22Rv1 (cell line): ENCODE measurements at regions not wholly inside any gene's neighbourhood (a gene's known extent, or its start where the extent isn't known, plus 50 kb on each side); places are given as distances from the start of the nearest gene placed in this dataset.
"Not testable (repeated sequence)": the region's sequence is repeated elsewhere in the genome, so short reads cannot be mapped to it uniquely, and the experiment has no call there.

Experiments used
- CTCF ChIP-seq: fragments of 450-650 bp; IDR thresholded peaks from 2 replicates; pipeline ENCODE4 v1.5.1; 2017; ENCODE audit warnings: mild to moderate bottlenecking
- ZFX ChIP-seq: fragments of 450-650 bp; IDR thresholded peaks from 2 replicates; pipeline ENCODE4 v1.6.1; 2017; ENCODE audit warnings: antibody characterized with exemption, borderline replicate concordance

GRCh38 chr14:61613006-61613405 lies 82.3 kb upstream of the HIF1A start:
- TF ChIP-seq CTCF, ZFX: not testable (repeated sequence)
